T-helper 9 cell (primary cell): ENCODE measurements at regions not wholly inside any gene's neighbourhood (a gene's known extent, or its start where the extent isn't known, plus 50 kb on each side); places are given as distances from the start of the nearest gene placed in this dataset.

Experiments
- DNase-seq: peaks from one replicate; pipeline ENCODE4 v3.0.0-alpha.2; 2020

DNA sequence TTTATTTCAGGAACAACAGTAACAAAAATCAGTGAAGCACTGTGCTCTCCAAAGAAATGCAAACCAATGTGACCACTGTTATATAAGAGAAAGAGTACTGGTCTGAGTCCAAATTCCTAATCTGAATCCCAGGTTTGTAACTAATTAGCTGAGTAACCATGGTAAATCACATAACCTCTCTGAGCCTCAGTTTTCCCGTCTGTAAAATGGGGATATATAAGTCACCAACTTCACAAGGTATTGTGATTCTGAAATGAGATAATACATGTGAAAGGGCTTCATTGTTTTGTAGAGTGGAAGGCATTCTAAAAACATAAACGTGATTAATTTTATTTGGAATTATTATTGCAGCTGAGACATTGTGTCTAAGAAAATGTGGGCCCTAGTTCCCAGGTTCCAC lies 91.3 kb upstream of the YPEL5 start:
- DNase-seq = no peak

DNA sequence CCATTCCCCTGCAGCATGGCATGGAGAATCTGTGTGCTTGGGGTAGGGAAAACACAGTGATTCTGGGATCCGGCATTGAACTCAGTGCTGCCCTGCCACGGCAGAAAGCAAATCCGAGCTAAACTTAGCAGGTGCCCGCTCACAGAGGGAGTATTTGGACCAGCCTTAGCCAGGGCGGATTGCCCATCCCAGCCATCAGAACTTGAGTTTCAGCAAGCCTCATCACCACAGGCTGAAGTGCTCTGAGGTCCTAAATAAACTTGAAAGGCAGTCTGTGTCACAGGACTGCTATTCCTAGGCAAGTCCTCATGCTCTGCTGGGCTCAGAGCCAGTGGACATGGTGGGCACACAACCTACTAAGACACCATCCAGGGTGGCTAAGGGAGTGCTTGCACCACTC lies 86.2 kb upstream of the YPEL5 start:
- DNase-seq = no peak

DNA sequence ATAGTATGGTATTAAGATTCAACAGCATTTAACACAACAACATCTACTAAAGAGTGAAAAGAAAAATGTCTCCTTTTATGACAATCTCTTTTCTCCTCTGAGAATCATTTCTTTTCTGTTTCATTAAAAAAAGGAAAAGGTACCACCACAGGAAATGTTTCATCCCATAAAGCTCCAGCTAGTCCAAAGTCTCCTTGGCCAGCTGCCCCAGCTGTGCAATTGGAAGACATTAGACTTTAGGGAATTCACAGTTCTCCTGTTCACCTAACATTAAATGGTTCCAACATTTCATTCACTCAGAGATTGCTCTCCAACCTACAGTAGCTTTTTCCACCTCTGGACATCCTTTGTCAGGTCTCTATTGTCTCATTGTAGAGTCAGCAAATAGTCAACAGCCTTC lies 78.7 kb upstream of the YPEL5 start:
- no peak for DNase-seq

DNA sequence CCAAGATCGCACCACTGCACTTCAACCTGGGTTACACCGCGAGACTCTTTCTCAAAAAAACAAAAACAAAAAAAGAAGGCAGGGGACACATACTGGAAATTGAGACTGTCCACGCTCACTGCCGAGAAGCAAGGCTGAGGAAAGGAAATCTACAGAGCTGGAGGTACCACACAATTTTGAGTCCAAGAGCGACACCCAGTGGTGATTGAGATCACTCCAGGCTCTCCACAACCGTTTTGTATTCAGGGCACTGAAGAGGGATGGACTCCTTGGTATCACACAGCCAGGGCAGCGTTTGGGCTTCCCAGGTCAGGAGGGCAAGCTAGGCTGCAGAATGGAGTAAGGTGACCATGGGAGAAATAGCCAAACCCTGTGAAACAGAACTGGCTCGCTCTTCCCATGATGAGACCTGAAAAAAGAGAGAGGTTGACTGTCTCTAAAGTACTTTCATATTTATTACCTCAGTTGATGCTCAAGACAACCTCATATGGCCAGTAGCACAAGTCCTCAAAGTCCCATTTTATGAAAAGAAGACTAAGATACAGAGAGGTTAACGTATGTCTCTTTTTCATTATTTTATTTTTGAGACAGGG lies 74.5 kb upstream of the YPEL5 start:
- DNase-seq = peak; percentile 41

DNA sequence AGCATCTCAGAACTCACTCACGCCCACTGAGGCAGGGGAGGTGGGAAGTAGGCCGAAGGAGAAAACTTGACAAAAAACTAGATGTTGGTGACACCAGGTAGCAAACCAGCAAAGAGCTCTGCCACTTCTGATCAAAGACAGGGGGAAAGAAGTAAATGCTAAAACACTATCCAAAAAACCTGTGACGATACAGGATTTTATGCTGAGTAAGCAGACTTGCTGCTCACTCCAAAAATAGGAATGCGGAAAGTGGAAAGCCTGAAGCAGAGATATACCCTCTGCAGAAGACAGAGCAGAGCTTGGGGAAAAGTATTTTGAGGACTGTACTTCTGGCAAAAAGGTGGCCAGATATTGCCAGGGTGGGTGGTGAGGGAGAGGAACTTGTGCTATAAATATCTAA lies 73.3 kb upstream of the YPEL5 start:
- no peak for DNase-seq

- no peak for DNase-seq
Measured at GRCh38 chr2:30074023-30074422, 72.8 kb upstream of the YPEL5 start.

DNA sequence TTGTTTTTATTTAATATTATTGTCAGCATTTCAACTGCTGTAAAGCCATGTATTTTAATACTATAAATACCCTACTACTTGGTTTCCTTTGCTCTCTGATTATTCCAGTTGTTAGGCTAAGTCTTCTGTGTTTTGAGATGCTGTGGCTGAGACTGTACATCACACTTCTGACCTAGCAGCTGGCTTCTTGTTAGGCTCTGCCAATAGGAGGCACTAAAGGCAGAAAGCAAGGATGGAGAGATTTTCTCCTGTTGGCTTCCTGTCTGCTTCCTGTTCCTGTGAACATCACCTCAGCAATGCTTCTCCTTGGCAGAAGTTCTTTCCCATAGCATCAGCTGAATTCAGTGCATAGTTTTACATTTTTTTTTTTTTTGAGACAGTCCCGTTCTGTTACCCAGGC lies 68.3 kb upstream of the YPEL5 start:
- no peak for DNase-seq

DNA sequence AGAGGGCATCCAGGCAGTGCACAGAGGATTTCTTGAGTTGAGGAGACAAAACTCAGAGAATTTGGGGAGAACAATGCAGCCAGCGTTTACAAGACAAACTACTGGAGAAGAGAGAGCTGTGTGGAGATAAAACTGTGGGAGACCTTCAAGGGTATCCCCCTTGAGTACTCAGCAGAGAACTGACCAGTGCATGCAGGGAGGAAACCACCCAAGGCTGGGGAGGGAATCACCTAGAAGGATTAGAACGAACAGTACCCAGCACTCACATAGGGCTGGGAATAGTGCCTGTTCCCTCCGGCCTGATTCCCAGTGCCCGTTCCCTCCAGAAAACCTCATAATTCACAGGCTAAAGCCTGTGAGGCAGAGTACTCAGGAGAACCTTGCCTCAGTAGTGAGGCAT lies 61.9 kb upstream of the YPEL5 start:
- DNase-seq = no peak

- no peak for DNase-seq
Measured at GRCh38 chr2:30089171-30089570, 57.6 kb upstream of the YPEL5 start.

DNA sequence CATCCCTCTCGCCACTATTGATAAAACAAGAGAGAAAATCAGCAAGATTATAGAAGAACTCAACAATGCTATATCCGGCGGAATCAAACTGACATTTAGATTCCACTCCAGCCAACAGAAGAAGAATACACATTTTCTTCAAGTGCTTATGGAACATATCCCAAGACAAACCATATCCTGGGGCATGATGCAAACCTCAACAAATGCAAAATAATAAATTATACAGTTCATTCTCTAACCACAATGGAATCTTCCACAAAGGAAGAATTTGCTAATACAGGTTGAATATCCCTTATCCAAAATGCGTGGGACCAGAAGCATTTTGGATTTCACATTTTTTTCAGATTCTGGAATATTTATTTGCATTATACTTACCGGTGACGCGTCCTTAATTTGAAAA lies 51.4 kb upstream of the YPEL5 start:
- DNase-seq = no peak

- no peak for DNase-seq
Measured at GRCh38 chr2:30096451-30096850, 50.4 kb upstream of the YPEL5 start.
